ENCODE measurements at regions not wholly inside any gene's neighbourhood (a gene's known extent, or its start where the extent isn't known, plus 50 kb on each side); places are given as distances from the start of the nearest gene placed in this dataset.

DNA sequence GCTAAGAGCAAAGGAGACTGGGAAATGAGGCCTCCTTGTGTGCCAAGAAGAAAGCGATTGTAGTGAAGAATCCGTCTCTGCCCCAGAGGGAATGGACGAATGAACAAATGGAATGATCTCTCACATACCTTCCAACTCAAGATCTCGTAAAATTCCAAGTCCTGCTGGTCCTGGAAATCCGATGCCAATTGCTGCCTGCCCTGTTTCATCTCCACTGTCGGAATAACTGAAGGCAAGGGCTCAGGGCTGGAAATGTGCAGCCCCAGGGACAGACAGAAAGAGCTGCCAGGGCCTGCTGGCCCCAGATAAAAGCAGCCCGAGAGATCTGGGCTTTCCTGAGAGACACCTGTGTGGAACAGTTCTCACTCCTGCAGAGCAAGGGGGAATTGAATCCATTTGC is 120.9 kb downstream of the MN1 start:
- DNase-seq (ENCODE audit: low read depth in 4 of 4, low spot score in 1 of 4) = no peak

DNA sequence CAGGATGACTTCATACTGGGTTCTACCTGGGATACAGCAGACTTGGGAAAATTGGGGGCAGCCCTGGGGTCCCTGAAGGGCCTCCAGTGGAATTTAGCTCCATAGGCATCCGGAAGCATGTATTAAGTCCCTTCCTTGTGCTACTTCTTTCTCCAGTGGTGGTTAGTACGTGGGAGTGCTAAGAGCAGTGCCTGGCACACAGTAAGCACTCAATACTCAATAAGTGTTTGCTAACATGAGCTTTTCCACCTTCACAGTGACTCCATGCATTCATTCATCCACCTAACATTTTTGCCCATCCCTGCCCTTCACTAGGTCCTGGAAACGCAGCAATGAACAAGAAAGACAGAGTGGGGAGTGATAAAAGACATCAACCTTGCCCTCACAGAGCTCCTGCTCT is 120.5 kb downstream of the MN1 start:
- DNase-seq (ENCODE audit: low read depth in 4 of 4, low spot score in 1 of 4) = no peak

DNA sequence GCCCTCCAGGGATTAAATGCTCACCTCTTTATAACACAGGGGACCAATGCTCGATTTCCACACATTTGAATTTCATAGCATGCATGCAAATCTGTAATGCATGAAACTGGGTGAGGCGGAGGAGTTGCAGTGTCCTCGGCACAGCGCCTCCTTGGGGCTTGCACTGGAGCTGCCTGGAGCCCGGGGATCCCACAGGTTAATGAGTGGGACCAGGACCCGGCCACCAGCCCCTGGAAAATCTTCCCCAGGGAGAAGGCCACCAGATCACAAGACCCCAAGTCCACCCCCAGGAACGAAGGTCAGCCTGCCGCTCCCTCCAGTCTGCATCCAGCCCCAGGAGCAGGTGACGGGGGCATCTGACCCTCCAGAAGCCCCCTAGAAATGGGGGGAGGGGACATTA is 119.1 kb downstream of the MN1 start:
- no peak for DNase-seq (ENCODE audit: low read depth in 4 of 4, low spot score in 1 of 4)

DNA sequence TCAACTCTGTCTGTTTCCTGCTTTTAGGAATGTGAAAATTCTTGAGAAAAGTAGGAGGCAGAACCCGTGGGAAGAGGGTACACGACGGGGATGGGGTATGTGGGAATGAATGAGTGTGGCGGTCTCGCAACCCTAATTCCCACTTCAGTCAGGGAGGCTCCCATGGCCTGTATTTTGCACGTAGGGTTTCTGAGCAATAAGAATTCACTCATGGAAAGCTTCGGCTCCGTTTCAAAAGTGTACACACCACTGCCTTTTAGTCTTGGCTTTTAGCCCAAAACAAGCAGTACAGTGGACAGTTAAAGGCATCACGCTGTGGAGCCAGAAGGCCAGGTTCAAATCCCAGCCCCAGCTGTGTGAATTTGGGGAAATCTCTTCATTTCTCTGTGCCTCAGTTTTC is 116.7 kb downstream of the MN1 start:
- no peak for DNase-seq (ENCODE audit: low read depth in 4 of 4, low spot score in 1 of 4)

DNA sequence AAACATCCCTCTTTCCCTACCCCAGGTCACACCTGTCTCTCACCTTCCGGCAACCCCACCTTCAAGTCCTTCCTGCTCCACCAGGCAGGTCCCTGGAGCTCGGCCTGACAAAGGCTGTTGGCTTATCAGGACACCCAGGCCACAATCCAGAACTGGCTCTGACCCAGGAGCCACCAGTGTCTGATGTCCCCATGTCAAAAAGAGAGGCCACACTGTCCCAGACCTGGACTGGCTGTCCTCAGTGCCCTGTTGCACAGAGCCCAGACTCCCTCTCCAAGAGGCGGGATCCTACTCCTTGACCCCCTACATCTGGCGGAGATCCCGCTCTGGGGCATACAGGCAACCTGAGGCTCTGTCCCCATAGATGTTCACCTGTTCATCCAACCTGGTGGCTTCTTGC is 116.0 kb downstream of the MN1 start:
- no peak for DNase-seq (ENCODE audit: low read depth in 4 of 4, low spot score in 1 of 4)

DNA sequence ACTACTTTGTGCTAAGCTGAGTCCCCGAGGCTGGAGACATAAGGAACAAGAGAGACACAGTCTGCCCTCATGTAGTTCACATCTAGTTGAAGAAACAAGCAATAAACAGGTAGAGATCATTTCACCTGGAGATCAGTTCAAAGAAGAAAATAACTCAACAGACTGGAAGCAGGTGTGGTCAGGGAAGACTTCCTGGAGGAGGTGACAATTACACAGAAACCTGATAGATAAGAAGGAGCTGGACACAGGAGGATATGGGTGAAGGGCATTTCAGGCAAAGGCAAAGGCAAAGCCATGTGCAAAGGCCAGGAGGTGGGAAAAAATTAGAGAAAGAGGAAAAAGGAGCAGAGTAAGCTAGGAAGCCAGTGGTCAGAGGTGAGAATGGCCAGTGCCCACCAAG is 115.6 kb downstream of the MN1 start:
- no peak for DNase-seq (ENCODE audit: low read depth in 4 of 4, low spot score in 1 of 4)

DNA sequence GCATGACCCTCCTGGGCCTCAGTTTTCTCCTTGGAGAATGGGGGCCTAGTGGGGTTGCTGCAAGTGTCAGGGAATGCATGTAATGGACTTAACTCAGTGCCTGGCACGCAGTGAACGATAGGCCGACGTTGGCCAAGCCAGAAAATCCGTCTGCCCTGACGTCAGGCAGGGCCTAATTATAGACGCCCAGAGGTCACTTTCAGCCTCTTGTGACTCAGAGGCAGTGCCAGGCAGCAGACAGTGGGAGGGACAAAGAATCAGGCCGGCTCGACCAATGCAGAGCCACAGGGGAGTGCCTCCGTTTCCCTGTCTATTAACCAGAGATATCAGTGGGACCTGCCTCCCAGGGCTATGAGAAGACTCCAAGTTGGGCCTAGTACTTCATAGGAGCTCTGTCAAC is 115.0 kb downstream of the MN1 start:
- no peak for DNase-seq (ENCODE audit: low read depth in 4 of 4, low spot score in 1 of 4)

DNA sequence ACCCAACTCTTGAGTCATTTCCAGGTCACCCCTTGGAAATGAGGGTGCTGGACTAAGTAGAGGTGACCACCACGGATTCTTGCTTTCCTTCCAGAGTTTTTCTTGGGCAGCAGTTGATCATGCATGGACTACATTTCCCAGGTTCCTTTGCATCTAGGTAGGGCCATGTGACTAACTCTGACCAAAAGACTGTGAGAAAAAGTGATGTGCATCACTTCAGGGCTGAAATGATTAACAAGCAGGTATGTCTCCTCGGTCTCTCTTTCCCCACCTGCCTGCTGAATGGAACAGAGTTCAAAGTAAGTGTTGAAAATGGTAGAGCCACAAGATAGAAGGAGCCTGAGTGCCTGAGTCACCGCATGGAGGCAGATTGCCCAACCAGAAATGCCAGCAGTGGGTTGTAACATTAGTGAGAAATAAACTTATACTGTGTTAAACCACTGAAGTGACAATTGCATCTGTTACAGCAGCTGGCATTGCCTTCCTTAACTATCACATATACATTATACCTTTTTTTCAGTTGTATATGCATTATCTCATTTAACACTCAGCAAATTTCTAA is 113.5 kb downstream of the MN1 start:
- DNase-seq (ENCODE audit: low read depth in 4 of 4, low spot score in 1 of 4) = no peak

DNA sequence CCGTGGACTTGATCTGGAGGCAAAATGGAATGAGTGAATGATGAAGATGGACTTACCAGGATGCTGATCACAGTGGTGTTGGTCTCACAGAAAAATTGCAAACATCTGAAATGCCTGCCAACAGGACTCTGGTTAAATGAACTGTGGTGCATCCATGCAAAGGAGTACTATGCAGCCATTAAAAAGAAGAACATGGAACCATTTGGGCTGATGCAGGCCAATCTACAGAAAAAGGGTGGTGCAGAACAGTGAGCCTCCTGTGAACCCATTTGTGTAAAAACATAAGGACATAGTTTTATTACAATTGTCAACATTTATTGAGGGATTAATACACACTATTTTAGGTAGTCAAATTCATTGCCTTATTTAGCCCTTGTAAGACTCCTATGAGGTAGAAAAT is 111.9 kb downstream of the MN1 start:
- DNase-seq (ENCODE audit: low read depth in 4 of 4, low spot score in 1 of 4) = no peak

DNA sequence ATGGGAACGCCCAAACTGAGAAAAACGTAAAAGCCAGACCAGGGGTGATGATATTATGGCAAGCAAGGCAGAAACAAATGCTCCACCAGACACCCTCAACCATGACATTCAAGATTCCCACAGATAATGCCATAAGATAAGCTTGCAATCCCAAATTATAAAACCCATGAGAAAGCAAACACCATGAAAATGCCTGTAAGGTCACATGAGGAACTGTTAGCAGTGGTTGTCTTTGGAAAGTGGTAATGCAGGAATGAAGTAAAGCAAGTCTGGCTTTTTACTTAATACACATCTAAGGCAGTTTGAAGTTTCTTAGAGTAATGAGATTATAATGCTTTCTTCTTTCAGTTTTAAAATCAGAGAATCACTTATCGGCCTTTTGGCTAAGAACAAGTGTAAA is 111.0 kb downstream of the MN1 start:
- DNase-seq (ENCODE audit: low read depth in 4 of 4, low spot score in 1 of 4) = no peak

DNA sequence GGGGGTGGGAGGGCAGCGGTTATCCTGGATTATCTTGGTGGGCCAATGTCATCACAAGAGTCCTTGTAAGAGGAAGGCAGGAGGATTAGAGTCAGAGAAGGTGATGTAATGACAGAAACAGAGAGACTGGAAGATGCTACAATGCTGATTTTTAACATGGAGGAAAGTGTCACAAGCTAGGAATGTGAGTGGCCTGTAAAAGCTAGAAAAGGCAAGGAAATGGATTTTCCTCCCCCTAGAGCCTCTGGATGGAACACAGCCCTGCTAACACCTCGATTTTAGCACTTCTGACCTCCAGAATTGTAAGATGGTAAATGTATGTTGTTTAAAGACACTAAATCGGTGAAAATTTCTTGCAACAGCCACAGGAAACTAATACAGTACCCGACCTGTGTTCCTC is 109.3 kb downstream of the MN1 start:
- DNase-seq (ENCODE audit: low read depth in 4 of 4, low spot score in 1 of 4) = no peak

DNA sequence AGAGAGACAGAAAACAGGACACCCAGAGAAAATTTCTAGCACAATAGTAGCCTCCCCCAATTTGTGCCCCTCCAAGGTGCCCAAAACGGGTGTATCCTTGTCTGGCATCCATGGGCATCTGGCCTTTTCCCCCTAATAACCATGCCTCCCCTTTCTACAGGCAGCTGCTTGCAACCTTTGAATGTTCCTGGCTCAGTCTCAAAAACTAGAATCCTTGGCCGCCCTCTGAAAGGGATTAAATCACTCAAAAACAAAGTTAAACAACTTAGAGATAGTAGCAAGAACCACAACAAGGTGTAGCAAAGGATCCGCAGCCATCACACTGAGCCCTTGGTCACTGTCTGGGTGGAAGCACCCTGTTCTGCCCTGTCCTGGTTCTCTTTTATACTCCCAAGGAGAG is 105.6 kb downstream of the MN1 start:
- no peak for DNase-seq (ENCODE audit: low read depth in 4 of 4, low spot score in 1 of 4)

DNA sequence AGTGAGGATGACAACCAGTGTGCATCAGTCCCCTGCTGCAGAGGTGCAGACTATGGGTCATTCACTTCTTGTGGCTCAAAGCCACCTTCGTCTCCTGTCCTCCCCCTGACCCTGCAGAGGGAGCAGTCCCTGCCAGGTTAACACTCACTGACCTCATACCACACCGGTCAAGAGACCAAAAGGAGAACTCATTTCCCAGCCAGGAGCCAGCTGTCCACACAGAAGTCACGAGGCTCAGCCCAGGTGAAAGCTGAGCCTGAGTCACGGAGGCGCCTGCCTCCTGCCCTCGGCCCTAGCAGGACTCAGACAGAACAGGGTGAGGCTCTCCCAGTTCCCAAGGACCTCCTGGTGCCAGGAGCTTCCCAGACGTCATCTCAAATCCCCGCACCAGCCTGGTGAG is 103.7 kb downstream of the MN1 start:
- DNase-seq (ENCODE audit: low read depth in 4 of 4, low spot score in 1 of 4) = no peak

All from stimulated activated CD4-positive, alpha-beta T cell treated with anti-CD3 and anti-CD28 coated beads, Interleukin-1b, Interleukin-23, amount 100 ng/mL, for 24 hours (primary cell).